ENCODE measurements at regions not wholly inside any gene's neighbourhood (a gene's known extent, or its start where the extent isn't known, plus 50 kb on each side); places are given as distances from the start of the nearest gene placed in this dataset.

DNA sequence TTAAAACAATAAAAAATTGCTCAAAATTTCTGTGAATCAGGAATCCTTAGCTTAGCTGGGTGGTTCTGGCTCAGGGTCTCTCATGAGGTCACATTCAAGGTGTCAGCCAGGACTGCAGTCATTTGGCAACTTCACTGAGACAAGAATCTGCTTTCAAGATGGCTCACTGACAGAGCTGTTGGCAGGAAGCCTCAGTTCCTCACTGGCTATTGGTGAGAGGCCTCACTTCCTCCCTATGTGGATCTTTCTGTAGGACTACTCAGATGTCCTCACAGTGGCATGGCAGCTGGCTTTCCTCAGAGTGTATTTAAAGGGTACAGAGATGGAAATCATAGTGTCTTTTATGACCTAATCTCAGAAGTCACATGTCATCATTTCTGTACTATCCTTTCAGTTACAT is 785.7 kb downstream of the ADGRL2 start:
- Histone ChIP-seq H3K36me3 (ENCODE audit: insufficient read depth, low read depth, low read length) (no peaks in the 10 kb centered on the region), H3K9me3 (ENCODE audit: insufficient read depth, low read depth, low read length) (no peaks in the 10 kb centered on the region), H3K27ac (ENCODE audit: low read length) (no peak overlapping the region), H3K4me1 (ENCODE audit: insufficient read depth, low read length) (no peaks in the 10 kb centered on the region), H3K4me3 (ENCODE audit: low read length) (no peak overlapping the region), H3K9ac (ENCODE audit: low read depth, low read length) (no peak overlapping the region), H3K27me3 (ENCODE audit: insufficient read depth, low read length) (no peaks in the 10 kb centered on the region)

DNA sequence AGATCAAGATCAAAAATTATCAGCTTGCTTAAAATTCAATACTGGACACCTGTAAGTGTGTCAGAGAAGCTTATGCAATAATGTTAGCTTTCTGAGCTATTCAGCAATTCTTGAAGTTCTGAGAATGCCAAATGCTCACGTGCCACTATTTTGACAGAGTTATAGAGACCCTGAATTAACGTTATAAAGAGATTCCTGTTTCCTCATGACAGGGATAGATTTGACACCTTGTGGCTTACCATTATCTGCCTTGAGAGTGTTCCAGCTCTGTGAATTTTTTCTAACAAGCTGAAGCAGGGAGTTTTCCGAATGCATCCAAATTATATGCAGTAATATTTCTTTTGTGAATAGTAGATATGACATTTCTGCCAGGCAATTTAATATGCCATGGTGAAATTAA is 781.6 kb downstream of the ADGRL2 start:
- H3K27ac ChIP-seq (ENCODE audit: low read length) = no peak overlapping the region
- no peaks in the 10 kb centered on the region for H3K9me3 ChIP-seq (ENCODE audit: insufficient read depth, low read depth, low read length)
- H3K9ac ChIP-seq (ENCODE audit: low read depth, low read length) = no peak overlapping the region
- H3K4me3 ChIP-seq (ENCODE audit: low read length) = no peak overlapping the region
- no peaks in the 10 kb centered on the region for H3K27me3 ChIP-seq (ENCODE audit: insufficient read depth, low read length)
- H3K36me3 ChIP-seq (ENCODE audit: insufficient read depth, low read depth, low read length) = no peaks in the 10 kb centered on the region
- H3K4me1 ChIP-seq (ENCODE audit: insufficient read depth, low read length) = no peaks in the 10 kb centered on the region

DNA sequence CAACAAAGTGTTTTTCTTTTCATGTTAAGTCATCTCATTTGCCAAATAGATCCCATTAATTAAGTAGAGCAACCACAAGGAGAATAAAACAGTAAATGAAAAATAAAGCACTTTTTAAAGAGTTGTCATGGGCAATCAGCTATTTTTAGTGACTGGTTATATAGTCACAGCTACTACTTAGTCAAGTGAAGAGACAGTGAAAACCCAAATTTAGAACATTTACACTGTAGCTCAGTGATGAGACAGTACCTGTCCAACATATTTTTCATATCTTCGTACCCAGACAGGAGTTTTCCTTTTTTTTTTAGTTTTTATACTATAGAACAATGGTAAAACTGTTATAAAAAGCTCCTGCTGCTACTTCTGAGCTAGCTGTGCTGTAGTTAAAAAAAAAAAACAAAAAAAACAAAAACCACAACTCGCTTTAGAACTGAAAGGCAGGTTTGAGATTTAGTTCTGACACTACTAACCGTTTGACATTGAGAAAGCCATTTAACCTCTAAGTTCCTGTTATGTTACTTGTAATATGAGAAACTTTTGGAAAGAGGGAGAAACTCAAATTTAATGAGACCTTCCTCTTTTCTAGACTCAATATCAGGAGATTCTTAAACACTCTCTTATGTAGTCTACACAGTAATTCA is 777.5 kb downstream of the ADGRL2 start:
- Histone ChIP-seq H3K4me3 (ENCODE audit: low read length) (no peak overlapping the region), H3K4me1 (ENCODE audit: insufficient read depth, low read length) (no peaks in the 10 kb centered on the region; the same call in 1 of the 2 replicates), H3K9ac (ENCODE audit: low read depth, low read length) (no peak overlapping the region), H3K36me3 (ENCODE audit: insufficient read depth, low read depth, low read length) (no peaks in the 10 kb centered on the region), H3K9me3 (ENCODE audit: insufficient read depth, low read depth, low read length) (no peaks in the 10 kb centered on the region), H3K27ac (ENCODE audit: low read length) (no peak overlapping the region), H3K27me3 (ENCODE audit: insufficient read depth, low read length) (no peaks in the 10 kb centered on the region)

- no peaks in the 10 kb centered on the region for H3K9me3 ChIP-seq (ENCODE audit: insufficient read depth, low read depth, low read length)
- no peaks in the 10 kb centered on the region for H3K27me3 ChIP-seq (ENCODE audit: insufficient read depth, low read length)
- H3K27ac ChIP-seq (ENCODE audit: low read length) = no peak overlapping the region
- H3K4me3 ChIP-seq (ENCODE audit: low read length) = no peak overlapping the region
- no peaks in the 10 kb centered on the region for H3K36me3 ChIP-seq (ENCODE audit: insufficient read depth, low read depth, low read length)
- H3K9ac ChIP-seq (ENCODE audit: low read depth, low read length) = no peak overlapping the region
- H3K4me1 ChIP-seq (ENCODE audit: insufficient read depth, low read length) = peaks cover 8% of the 10 kb centered on the region
Measured at GRCh38 chr1:82567348-82567747, 766.6 kb downstream of the ADGRL2 start.

GRCh38 chr1:82565546-82565945 is 764.8 kb downstream of the ADGRL2 start:
- Histone ChIP-seq H3K27ac (ENCODE audit: low read length) (no peak overlapping the region), H3K9me3 (ENCODE audit: insufficient read depth, low read depth, low read length) (no peaks in the 10 kb centered on the region), H3K4me1 (ENCODE audit: insufficient read depth, low read length) (peaks cover 12% of the 10 kb centered on the region), H3K27me3 (ENCODE audit: insufficient read depth, low read length) (no peaks in the 10 kb centered on the region), H3K4me3 (ENCODE audit: low read length) (no peak overlapping the region), H3K36me3 (ENCODE audit: insufficient read depth, low read depth, low read length) (no peaks in the 10 kb centered on the region), H3K9ac (ENCODE audit: low read depth, low read length) (no peak overlapping the region)

DNA sequence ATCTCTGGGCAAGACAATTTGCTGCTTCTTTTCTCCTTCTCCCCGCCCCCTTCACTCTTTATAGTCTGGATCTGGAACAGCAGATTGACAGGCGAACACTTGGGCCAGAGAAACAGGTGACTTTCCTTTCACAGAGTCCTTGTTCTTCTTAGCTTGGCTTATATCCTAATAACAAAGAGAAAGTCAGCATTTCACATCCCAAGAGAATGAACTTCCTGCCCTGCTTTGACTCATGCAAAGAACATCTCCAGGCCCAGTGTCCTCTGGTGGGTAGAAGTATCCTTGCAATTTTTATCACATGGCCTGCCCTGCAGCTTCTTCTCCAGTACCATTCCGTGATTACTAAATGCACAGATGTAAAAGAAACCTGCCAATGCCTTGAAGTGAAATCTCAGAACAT is 764.4 kb downstream of the ADGRL2 start:
- Histone ChIP-seq H3K27me3 (ENCODE audit: insufficient read depth, low read length) (no peaks in the 10 kb centered on the region), H3K4me1 (ENCODE audit: insufficient read depth, low read length) (peaks cover 12% of the 10 kb centered on the region), H3K9me3 (ENCODE audit: insufficient read depth, low read depth, low read length) (no peaks in the 10 kb centered on the region), H3K27ac (ENCODE audit: low read length) (no peak overlapping the region), H3K9ac (ENCODE audit: low read depth, low read length) (no peak overlapping the region), H3K36me3 (ENCODE audit: insufficient read depth, low read depth, low read length) (no peaks in the 10 kb centered on the region), H3K4me3 (ENCODE audit: low read length) (no peak overlapping the region)

DNA sequence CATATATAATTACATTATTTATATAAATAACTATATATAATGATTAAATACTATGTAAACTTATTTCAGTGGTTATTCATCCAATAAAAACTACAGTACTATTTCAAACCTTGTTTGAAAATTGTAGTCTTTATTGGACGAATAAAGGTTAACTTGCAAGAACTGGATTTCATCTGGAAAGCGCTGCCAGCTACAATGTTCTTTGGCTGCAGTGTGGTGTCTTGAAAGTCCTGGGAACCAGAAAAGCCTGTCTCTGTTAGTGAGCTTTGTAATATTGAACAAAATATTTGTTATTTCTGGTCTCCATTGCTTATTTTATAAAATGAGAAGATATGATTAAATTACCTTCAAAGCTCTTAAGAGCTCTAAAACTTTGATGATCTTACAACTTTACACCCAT is 763.6 kb downstream of the ADGRL2 start:
- no peaks in the 10 kb centered on the region for H3K9me3 ChIP-seq (ENCODE audit: insufficient read depth, low read depth, low read length)
- no peak overlapping the region for H3K27ac ChIP-seq (ENCODE audit: low read length)
- H3K4me3 ChIP-seq (ENCODE audit: low read length) = no peak overlapping the region
- no peak overlapping the region for H3K9ac ChIP-seq (ENCODE audit: low read depth, low read length)
- H3K4me1 ChIP-seq (ENCODE audit: insufficient read depth, low read length) = peaks cover 12% of the 10 kb centered on the region
- H3K36me3 ChIP-seq (ENCODE audit: insufficient read depth, low read depth, low read length) = no peaks in the 10 kb centered on the region
- H3K27me3 ChIP-seq (ENCODE audit: insufficient read depth, low read length) = no peaks in the 10 kb centered on the region

GRCh38 chr1:82562448-82562847 is 761.7 kb downstream of the ADGRL2 start:
- no peak overlapping the region for H3K4me3 ChIP-seq (ENCODE audit: low read length)

GRCh38 chr1:82560566-82560965 is 759.8 kb downstream of the ADGRL2 start:
- Histone ChIP-seq H3K4me1 (ENCODE audit: insufficient read depth, low read length) (peaks cover 10% of the 10 kb centered on the region), H3K36me3 (ENCODE audit: insufficient read depth, low read depth, low read length) (no peaks in the 10 kb centered on the region), H3K9me3 (ENCODE audit: insufficient read depth, low read depth, low read length) (no peaks in the 10 kb centered on the region), H3K27me3 (ENCODE audit: insufficient read depth, low read length) (no peaks in the 10 kb centered on the region), H3K4me3 (ENCODE audit: low read length) (no peak overlapping the region), H3K27ac (ENCODE audit: low read length) (no peak overlapping the region), H3K9ac (ENCODE audit: low read depth, low read length) (no peak overlapping the region)

More at GRCh38 chr1:82562448-82562847, 761.7 kb downstream of the ADGRL2 start:
- no peak overlapping the region for H3K9ac ChIP-seq (ENCODE audit: low read depth, low read length)
- peaks cover 12% of the 10 kb centered on the region for H3K4me1 ChIP-seq (ENCODE audit: insufficient read depth, low read length)
- no peaks in the 10 kb centered on the region for H3K9me3 ChIP-seq (ENCODE audit: insufficient read depth, low read depth, low read length)
- H3K27ac ChIP-seq (ENCODE audit: low read length) = no peak overlapping the region
- no peaks in the 10 kb centered on the region for H3K27me3 ChIP-seq (ENCODE audit: insufficient read depth, low read length)
- H3K36me3 ChIP-seq (ENCODE audit: insufficient read depth, low read depth, low read length) = no peaks in the 10 kb centered on the region

DNA sequence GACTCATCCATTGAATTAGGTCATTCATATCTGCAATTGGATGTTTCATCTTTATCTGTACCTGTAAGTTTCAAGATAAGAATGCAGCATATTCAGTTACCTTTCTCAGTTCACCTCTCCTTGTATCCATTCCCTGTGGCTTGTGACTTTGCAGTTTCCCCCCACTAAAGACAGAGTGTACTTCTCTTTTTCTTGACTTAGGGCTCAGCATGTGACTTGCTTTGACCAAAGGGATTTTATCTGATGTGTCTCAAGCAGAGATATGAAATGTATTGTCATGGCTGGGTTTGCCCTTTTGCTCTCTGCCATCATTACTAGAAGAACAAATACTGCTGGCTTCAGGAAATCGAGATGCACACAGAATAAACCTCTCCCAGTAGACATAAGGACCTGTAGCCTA is 754.8 kb downstream of the ADGRL2 start:
- H3K36me3 ChIP-seq (ENCODE audit: insufficient read depth, low read depth, low read length) = no peaks in the 10 kb centered on the region
- no peaks in the 10 kb centered on the region for H3K4me1 ChIP-seq (ENCODE audit: insufficient read depth, low read length)
- H3K27ac ChIP-seq (ENCODE audit: low read length) = no peak overlapping the region
- no peaks in the 10 kb centered on the region for H3K27me3 ChIP-seq (ENCODE audit: insufficient read depth, low read length)
- H3K4me3 ChIP-seq (ENCODE audit: low read length) = no peak overlapping the region
- H3K9me3 ChIP-seq (ENCODE audit: insufficient read depth, low read depth, low read length) = no peaks in the 10 kb centered on the region
- no peak overlapping the region for H3K9ac ChIP-seq (ENCODE audit: low read depth, low read length)

GRCh38 chr1:82549841-82550240 is 749.1 kb downstream of the ADGRL2 start:
- H3K27ac ChIP-seq (ENCODE audit: low read length) = no peak overlapping the region
- H3K4me3 ChIP-seq (ENCODE audit: low read length) = no peak overlapping the region
- no peaks in the 10 kb centered on the region for H3K36me3 ChIP-seq (ENCODE audit: insufficient read depth, low read depth, low read length)
- no peaks in the 10 kb centered on the region for H3K27me3 ChIP-seq (ENCODE audit: insufficient read depth, low read length)
- no peaks in the 10 kb centered on the region for H3K4me1 ChIP-seq (ENCODE audit: insufficient read depth, low read length)
- no peaks in the 10 kb centered on the region for H3K9me3 ChIP-seq (ENCODE audit: insufficient read depth, low read depth, low read length)
- H3K9ac ChIP-seq (ENCODE audit: low read depth, low read length) = no peak overlapping the region

DNA sequence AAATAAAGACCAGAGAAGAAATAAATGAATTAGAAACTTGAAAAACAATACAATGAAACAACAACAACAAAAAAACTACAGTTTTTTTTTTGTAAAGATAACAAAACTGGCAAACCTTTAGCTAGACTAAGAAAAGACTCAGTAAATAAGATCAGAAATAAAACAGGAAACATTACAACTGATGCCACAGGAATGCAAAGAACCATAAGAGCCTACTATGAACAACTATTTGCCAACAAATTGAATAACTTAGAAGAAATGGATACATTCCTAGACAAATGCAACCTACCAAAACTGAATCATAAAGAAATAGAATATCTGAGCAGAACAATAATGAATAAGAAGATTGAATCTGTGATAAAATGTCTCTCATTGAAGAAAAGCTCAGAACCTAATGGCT is 742.0 kb downstream of the ADGRL2 start:
- no peaks in the 10 kb centered on the region for H3K36me3 ChIP-seq (ENCODE audit: insufficient read depth, low read depth, low read length)
- no peak overlapping the region for H3K4me3 ChIP-seq (ENCODE audit: low read length)
- no peak overlapping the region for H3K9ac ChIP-seq (ENCODE audit: low read depth, low read length)
- H3K4me1 ChIP-seq (ENCODE audit: insufficient read depth, low read length) = no peaks in the 10 kb centered on the region
- H3K27me3 ChIP-seq (ENCODE audit: insufficient read depth, low read length) = no peaks in the 10 kb centered on the region
- no peaks in the 10 kb centered on the region for H3K9me3 ChIP-seq (ENCODE audit: insufficient read depth, low read depth, low read length)
- H3K27ac ChIP-seq (ENCODE audit: low read length) = no peak overlapping the region
